ENCODE measurements at regions not wholly inside any gene's neighbourhood (a gene's known extent, or its start where the extent isn't known, plus 50 kb on each side); places are given as distances from the start of the nearest gene placed in this dataset.

DNA sequence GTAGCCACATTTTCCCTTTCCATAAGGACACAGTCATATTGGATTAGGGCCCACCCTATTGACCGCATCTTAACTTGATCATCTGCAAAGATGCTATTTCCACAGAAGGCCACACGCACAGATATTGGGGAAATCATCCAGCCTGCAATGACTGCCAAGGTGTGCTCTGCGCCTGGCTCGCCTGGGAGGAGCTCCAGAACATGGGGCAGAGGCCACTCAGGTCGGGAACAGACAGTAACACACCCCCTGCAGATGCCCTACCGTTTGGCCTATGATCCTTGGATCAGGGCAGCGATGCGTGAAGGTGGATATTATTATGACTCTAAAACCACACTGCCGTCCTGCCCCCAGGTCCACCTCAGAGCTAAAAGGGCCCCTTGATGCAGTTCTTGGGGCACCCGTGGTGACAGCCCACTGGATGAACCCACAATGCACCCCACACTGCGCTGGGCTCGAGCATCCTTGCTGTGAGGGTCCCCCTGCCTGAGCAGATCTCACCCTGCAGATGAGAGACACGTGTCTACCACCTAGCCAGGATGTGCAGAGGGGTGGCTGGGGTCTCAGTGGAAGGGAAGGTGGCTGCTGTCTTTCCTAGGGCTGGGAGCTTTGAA, 72.9 kb upstream of the ZNF516 start (continued):
- TF ChIP-seq ZNF274 (IDR thresholded peaks at IDR 0.05; ENCODE audit: borderline replicate concordance, extremely low read depth, low read length) (no peak), HDAC6 (IDR thresholded peaks at IDR 0.05; ENCODE audit: low read depth, low read length) (no peak), NRF1 (IDR thresholded peaks at IDR 0.05; ENCODE audit: low read depth, low read length) (no peak), SP1 (IDR thresholded peaks at IDR 0.05; ENCODE audit: low read depth, low read length) (no peak), CHD1 (IDR thresholded peaks at IDR 0.05; ENCODE audit: low read depth, low read length) (no peak), NANOG (IDR thresholded peaks at IDR 0.05; ENCODE audit: insufficient read depth, low read depth, low read length, poor library complexity, severe bottlenecking) (no peak), CTCF (IDR thresholded peaks at IDR 0.05; ENCODE audit: control extremely low read depth in 1 of 3, insufficient read depth in 1 of 3, low read depth in 1 of 3, low read length in 3 of 3) (no peak), SRF (IDR thresholded peaks at IDR 0.05; ENCODE audit: low read depth, low read length) (no peak)

All from H1 (cell line).